ENCODE measurements at regions not wholly inside any gene's neighbourhood (a gene's known extent, or its start where the extent isn't known, plus 50 kb on each side); places are given as distances from the start of the nearest gene placed in this dataset.

- no peak for DNase-seq
Measured at GRCh38 chr5:171607863-171608262, 177.8 kb upstream of the SMIM23 start.

- no peak for DNase-seq
Measured at GRCh38 chr5:171609806-171610452, 175.7 kb upstream of the SMIM23 start.

GRCh38 chr5:171610686-171611085, 174.9 kb upstream of the SMIM23 start:
- DNase-seq, result no peak

- DNase-seq, result no peak
Measured at GRCh38 chr5:171612749-171613148, 172.9 kb upstream of the SMIM23 start.

- DNase-seq, result no peak
Measured at GRCh38 chr5:171614511-171614910, 171.1 kb upstream of the SMIM23 start.

- DNase-seq, result no peak
Measured at GRCh38 chr5:171614971-171615653, 170.5 kb upstream of the SMIM23 start.

- no peak for DNase-seq
Measured at GRCh38 chr5:171615705-171616640, 169.6 kb upstream of the SMIM23 start.

- no peak for DNase-seq
Measured at GRCh38 chr5:171617266-171617665, 168.4 kb upstream of the SMIM23 start.

GRCh38 chr5:171617817-171618591, 167.6 kb upstream of the SMIM23 start:
- DNase-seq, result no peak

- no peak for DNase-seq
Measured at GRCh38 chr5:171619196-171619595, 166.4 kb upstream of the SMIM23 start.

- DNase-seq, result no peak
Measured at GRCh38 chr5:171619744-171620143, 165.9 kb upstream of the SMIM23 start.

GRCh38 chr5:171622010-171622409, 163.6 kb upstream of the SMIM23 start:
- no peak for DNase-seq

- no peak for DNase-seq
Measured at GRCh38 chr5:171623107-171623506, 162.5 kb upstream of the SMIM23 start.

GRCh38 chr5:171623551-171624097, 162.0 kb upstream of the SMIM23 start:
- no peak for DNase-seq

GRCh38 chr5:171624396-171624795, 161.2 kb upstream of the SMIM23 start:
- DNase-seq, result no peak

GRCh38 chr5:171625646-171626045, 160.0 kb upstream of the SMIM23 start:
- no peak for DNase-seq

GRCh38 chr5:171627936-171628632, 157.5 kb upstream of the SMIM23 start:
- no peak for DNase-seq

- DNase-seq, result no peak
Measured at GRCh38 chr5:171628633-171628974, 157.0 kb upstream of the SMIM23 start.

- no peak for DNase-seq
Measured at GRCh38 chr5:171629221-171629620, 156.4 kb upstream of the SMIM23 start.

- DNase-seq, result no peak
Measured at GRCh38 chr5:171629628-171630349, 155.8 kb upstream of the SMIM23 start.

- no peak for DNase-seq
Measured at GRCh38 chr5:171630350-171631065, 155.1 kb upstream of the SMIM23 start.

All from CD4-positive, alpha-beta T cell treated with Interleukin-1 beta for 1 hour (primary cell).